ENCODE measurements at regions not wholly inside any gene's neighbourhood (a gene's known extent, or its start where the extent isn't known, plus 50 kb on each side); places are given as distances from the start of the nearest gene placed in this dataset.

DNA sequence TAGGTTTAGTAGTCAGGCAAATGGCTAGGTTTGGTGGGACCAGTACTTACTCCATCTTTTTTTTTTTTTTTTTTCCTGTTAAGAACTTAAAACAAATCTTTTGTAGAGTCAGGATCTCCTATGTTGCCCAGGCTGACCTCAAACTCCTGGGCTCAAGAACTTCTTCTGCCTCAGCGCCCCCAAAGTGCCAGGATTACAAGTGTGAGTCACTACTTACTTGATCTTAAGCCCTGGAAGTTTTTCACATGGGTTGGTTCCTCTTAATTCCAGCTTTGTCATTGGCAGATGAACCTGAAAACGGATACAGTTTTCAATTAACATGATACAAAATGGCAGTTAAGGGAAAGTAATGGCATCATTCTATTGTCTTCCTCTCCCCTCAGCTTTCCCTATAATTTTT, 179.4 kb upstream of the JAG1 start:
- Histone ChIP-seq H3K4me2 (ENCODE audit: low read length) (no peak overlapping the region), H3K9me3 (ENCODE audit: low read length) (no peaks in the 10 kb centered on the region), H3K4me3 (ENCODE audit: low read depth, low read length, poor library complexity, severe bottlenecking) (no peak overlapping the region), H3K4me1 (ENCODE audit: insufficient read depth, low read length, poor library complexity, severe bottlenecking) (no peaks in the 10 kb centered on the region), H4K20me1 (ENCODE audit: insufficient read depth, low read length) (no peaks in the 10 kb centered on the region), H3K9me2 (ENCODE audit: insufficient read depth, low read length) (no peaks in the 10 kb centered on the region), H3K36me3 (ENCODE audit: insufficient read depth, low read length) (no peaks in the 10 kb centered on the region), H3K79me2 (ENCODE audit: insufficient read depth, low read depth, low read length) (no peaks in the 10 kb centered on the region), H2AFZ (ENCODE audit: low read length) (no peak overlapping the region), H3K27ac (ENCODE audit: low read depth, low read length, poor library complexity, severe bottlenecking) (no peak overlapping the region)
- CTCF ChIA-PET (ENCODE audit: unreplicated experiment): no interaction called here
- POLR2A ChIA-PET: no interaction called here
- TF ChIP-seq EZH2phosphoT487 (IDR thresholded peaks at IDR 0.05; ENCODE audit: borderline replicate concordance, low read depth, low read length): no peak
- TF ChIP-seq, protein P1, sequence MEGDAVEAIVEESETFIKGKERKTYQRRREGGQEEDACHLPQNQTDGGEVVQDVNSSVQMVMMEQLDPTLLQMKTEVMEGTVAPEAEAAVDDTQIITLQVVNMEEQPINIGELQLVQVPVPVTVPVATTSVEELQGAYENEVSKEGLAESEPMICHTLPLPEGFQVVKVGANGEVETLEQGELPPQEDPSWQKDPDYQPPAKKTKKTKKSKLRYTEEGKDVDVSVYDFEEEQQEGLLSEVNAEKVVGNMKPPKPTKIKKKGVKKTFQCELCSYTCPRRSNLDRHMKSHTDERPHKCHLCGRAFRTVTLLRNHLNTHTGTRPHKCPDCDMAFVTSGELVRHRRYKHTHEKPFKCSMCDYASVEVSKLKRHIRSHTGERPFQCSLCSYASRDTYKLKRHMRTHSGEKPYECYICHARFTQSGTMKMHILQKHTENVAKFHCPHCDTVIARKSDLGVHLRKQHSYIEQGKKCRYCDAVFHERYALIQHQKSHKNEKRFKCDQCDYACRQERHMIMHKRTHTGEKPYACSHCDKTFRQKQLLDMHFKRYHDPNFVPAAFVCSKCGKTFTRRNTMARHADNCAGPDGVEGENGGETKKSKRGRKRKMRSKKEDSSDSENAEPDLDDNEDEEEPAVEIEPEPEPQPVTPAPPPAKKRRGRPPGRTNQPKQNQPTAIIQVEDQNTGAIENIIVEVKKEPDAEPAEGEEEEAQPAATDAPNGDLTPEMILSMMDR (conservative IDR thresholded peaks at IDR 0.05; ENCODE audit: low read length): no peak
- BruUV-seq (replicated peaks): no TSS peak
- no peak for DNase-seq (ENCODE audit: low spot score)
- intact Hi-C loops (cut with micrococcal nuclease; ENCODE audit: unreplicated experiment): no loop called here

DNA sequence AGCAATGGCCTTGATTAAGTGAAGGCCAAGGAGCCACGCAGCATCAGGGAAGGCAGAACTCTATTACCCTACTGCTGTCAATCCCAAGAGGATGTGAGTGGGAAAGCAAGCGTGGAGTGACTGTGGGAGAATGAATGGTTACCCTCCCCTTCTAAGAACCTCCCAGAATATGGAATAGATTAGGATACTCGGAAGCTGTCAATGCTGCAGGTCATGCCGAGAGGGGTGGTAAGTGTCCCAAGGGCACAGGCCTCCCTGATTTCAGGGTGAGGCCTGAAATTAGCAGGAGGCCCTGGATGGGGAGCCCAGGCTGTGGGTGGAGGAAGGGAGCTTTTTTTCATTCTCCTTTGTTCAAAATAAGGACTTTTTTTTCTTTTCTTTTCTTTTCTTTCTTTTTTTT, 179.9 kb upstream of the JAG1 start:
- POLR2A ChIA-PET: interaction anchor here (0.7 kb wide), 1 partner anchor 556 kb away, joined by 3 read pairs; no protein-coding TSS in a partner anchor
- TF ChIP-seq, protein P1 (conservative IDR thresholded peaks at IDR 0.05; ENCODE audit: low read length): no peak
- no peak for TF ChIP-seq EZH2phosphoT487 (IDR thresholded peaks at IDR 0.05; ENCODE audit: borderline replicate concordance, low read depth, low read length)
- no peaks in the 10 kb centered on the region for H3K9me3 ChIP-seq (ENCODE audit: low read length)
- no peaks in the 10 kb centered on the region for H3K36me3 ChIP-seq (ENCODE audit: insufficient read depth, low read length)
- no peak overlapping the region for H3K4me2 ChIP-seq (ENCODE audit: low read length)
- no peak overlapping the region for H3K4me3 ChIP-seq (ENCODE audit: low read depth, low read length, poor library complexity, severe bottlenecking)
- no peaks in the 10 kb centered on the region for H4K20me1 ChIP-seq (ENCODE audit: insufficient read depth, low read length)
- H2AFZ ChIP-seq (ENCODE audit: low read length): no peak overlapping the region
- H3K79me2 ChIP-seq (ENCODE audit: insufficient read depth, low read depth, low read length): no peaks in the 10 kb centered on the region
- CTCF ChIA-PET (ENCODE audit: unreplicated experiment): no interaction called here
- no peak overlapping the region for H3K27ac ChIP-seq (ENCODE audit: low read depth, low read length, poor library complexity, severe bottlenecking)
- H3K9me2 ChIP-seq (ENCODE audit: insufficient read depth, low read length): no peaks in the 10 kb centered on the region
- intact Hi-C loops (cut with micrococcal nuclease; ENCODE audit: unreplicated experiment): no loop called here
- DNase-seq (ENCODE audit: low spot score): no peak
- no peaks in the 10 kb centered on the region for H3K4me1 ChIP-seq (ENCODE audit: insufficient read depth, low read length, poor library complexity, severe bottlenecking)
- BruUV-seq (replicated peaks): no TSS peak

DNA sequence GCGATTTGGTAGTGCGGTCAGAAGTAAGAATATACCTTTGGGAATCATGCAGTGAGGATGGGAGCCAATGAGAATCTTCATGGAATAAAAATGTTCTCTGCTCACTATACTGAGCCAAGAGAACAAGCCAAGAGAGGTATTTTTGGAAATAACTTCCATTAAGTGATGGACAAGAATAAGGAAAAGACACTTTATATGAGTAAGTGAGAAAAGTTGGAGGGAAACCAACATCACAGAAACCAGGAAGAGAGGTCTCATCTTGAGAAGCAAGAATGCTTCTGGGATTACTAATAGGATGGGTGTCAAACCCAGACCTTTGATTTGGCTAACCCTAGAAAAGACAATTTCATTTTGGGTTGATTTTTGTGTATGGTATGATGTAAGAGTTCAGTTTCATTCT, 181.2 kb upstream of the JAG1 start:
- Histone ChIP-seq H3K36me3 (ENCODE audit: insufficient read depth, low read length) (no peaks in the 10 kb centered on the region), H3K27ac (ENCODE audit: low read depth, low read length, poor library complexity, severe bottlenecking) (no peak overlapping the region), H3K9me2 (ENCODE audit: insufficient read depth, low read length) (no peaks in the 10 kb centered on the region), H3K4me1 (ENCODE audit: insufficient read depth, low read length, poor library complexity, severe bottlenecking) (no peaks in the 10 kb centered on the region), H3K4me3 (ENCODE audit: low read depth, low read length, poor library complexity, severe bottlenecking) (no peak overlapping the region), H4K20me1 (ENCODE audit: insufficient read depth, low read length) (no peaks in the 10 kb centered on the region), H2AFZ (ENCODE audit: low read length) (no peak overlapping the region), H3K9me3 (ENCODE audit: low read length) (no peaks in the 10 kb centered on the region), H3K79me2 (ENCODE audit: insufficient read depth, low read depth, low read length) (no peaks in the 10 kb centered on the region), H3K4me2 (ENCODE audit: low read length) (no peak overlapping the region)
- no TSS peak for BruUV-seq (replicated peaks)
- TF ChIP-seq EZH2phosphoT487 (IDR thresholded peaks at IDR 0.05; ENCODE audit: borderline replicate concordance, low read depth, low read length): no peak
- ChIA-PET CTCF (ENCODE audit: unreplicated experiment) (no interaction called here), POLR2A (no interaction called here)
- no peak for DNase-seq (ENCODE audit: low spot score)
- intact Hi-C loops (cut with micrococcal nuclease; ENCODE audit: unreplicated experiment): no loop called here
